ENCODE measurements at regions not wholly inside any gene's neighbourhood (a gene's known extent, or its start where the extent isn't known, plus 50 kb on each side); places are given as distances from the start of the nearest gene placed in this dataset.

DNA sequence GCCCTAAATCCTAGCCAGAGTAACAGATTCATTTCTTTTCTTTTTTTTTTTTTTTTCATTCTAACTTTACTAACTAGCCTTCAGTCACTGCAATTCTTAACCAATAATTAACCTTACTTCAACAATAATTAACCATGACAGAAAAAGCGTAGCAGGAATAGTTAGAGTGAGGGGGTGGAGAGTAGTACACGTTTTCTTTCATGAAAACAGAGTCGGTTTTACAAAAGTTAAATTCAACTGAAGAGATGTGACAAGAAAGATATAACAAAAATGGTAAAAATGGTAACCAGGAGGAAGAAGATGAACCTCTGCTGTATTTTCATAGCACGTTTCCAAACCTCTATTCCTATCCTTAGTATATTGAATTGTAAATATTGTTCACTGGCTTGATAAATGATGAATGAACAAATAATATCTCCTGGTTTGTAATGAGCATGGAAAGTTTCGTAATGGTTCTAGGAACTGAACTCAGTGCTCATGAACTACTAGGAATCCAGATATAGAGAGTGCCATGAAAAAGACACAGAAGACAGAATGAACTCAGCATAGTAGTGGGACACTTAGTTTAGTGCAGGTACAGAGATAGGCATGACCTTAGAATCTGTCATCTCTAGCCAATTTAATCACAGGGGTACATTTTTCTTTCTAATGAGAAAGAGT, 116.5 kb upstream of the ANO5 start:
- no peaks in the 10 kb centered on the region for H3K4me1 ChIP-seq
- intact Hi-C loops (cut with DNase I) = no loop called here
- TF ChIP-seq POLR2AphosphoS5 (IDR thresholded peaks at IDR 0.05; ENCODE audit: insufficient read depth in 1 of 2, low read depth in 1 of 2) (no peak), POLR2A (IDR thresholded peaks at IDR 0.05) (no peak)
- TF ChIP-seq, protein P1, sequence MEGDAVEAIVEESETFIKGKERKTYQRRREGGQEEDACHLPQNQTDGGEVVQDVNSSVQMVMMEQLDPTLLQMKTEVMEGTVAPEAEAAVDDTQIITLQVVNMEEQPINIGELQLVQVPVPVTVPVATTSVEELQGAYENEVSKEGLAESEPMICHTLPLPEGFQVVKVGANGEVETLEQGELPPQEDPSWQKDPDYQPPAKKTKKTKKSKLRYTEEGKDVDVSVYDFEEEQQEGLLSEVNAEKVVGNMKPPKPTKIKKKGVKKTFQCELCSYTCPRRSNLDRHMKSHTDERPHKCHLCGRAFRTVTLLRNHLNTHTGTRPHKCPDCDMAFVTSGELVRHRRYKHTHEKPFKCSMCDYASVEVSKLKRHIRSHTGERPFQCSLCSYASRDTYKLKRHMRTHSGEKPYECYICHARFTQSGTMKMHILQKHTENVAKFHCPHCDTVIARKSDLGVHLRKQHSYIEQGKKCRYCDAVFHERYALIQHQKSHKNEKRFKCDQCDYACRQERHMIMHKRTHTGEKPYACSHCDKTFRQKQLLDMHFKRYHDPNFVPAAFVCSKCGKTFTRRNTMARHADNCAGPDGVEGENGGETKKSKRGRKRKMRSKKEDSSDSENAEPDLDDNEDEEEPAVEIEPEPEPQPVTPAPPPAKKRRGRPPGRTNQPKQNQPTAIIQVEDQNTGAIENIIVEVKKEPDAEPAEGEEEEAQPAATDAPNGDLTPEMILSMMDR (IDR thresholded peaks at IDR 0.05) = no peak
- no peak for DNase-seq (ENCODE audit: extremely low spot score in 2 of 2)
- no peak overlapping the region for H3K27ac ChIP-seq
- no peaks in the 10 kb centered on the region for H3K27me3 ChIP-seq
- no peaks in the 10 kb centered on the region for H3K36me3 ChIP-seq
- H3K9me3 ChIP-seq = no peaks in the 10 kb centered on the region
- H3K4me3 ChIP-seq = no peak overlapping the region

DNA sequence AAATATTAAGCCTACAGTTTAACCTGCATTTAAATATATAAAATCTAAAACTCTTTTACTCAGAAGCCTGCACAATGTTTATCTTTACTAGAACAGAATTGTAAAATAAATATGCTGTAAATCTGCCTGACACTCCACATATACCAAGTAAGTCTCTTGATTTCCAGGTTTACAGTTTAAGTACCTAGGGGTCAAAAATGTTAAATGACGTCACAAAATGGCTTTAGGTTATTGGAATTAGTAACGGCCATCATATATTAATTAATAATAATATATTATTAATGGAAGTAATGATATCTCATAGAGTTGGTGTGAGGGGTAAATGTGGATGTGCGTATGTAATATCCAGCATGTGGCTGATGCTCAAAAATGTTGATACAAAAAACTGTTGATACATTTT, 114.8 kb upstream of the ANO5 start:
- no peak for DNase-seq (ENCODE audit: extremely low spot score in 2 of 2)

DNA sequence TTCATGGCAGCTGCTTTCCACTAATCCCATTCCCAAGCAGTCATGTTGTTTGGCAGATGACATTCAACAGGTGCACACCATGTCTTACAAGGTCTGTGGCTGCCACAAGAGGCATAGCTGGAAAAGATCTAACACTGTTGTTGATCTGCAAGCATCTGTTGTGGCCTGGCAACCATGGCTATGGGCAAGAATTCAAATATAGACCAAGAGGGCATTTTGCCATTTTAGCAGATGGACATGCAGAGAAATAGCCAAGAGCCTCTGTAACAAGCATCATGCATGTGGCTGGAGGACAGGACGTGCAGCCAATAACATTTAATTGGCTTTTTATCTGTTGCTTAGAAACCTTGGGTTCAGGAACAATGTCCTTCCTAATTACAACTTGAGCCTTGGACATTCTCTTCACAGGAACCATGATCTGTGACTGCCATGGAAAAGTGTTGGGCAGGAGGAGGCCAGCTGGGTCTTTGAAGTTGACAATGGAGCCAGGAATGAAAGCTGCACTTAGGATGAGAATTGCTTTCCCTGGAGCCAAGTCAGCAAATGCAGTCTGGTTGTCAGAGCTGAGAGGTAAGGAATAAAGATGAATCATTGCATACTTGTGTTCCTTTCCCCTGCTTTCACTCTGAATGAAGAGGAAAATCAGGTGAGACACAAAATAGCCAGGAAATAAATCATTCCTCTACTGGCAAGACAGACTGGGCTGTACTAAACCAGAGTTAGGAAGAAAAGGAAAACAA, 113.6 kb upstream of the ANO5 start:
- Histone ChIP-seq H3K4me1 (no peaks in the 10 kb centered on the region), H3K36me3 (no peaks in the 10 kb centered on the region), H3K27me3 (no peaks in the 10 kb centered on the region), H3K4me3 (no peak overlapping the region), H3K9me3 (no peaks in the 10 kb centered on the region), H3K27ac (no peak overlapping the region)
- DNase-seq (ENCODE audit: extremely low spot score in 2 of 2) = no peak
- intact Hi-C loops (cut with DNase I) = no loop called here
- no peak for TF ChIP-seq POLR2A (IDR thresholded peaks at IDR 0.05)
- TF ChIP-seq, protein P1 (IDR thresholded peaks at IDR 0.05) = no peak
- no peak for TF ChIP-seq POLR2AphosphoS5 (IDR thresholded peaks at IDR 0.05; ENCODE audit: insufficient read depth in 1 of 2, low read depth in 1 of 2)

More for the DNA sequence above, 114.8 kb upstream of the ANO5 start:
- no peaks in the 10 kb centered on the region for H3K9me3 ChIP-seq
- no peaks in the 10 kb centered on the region for H3K4me1 ChIP-seq
- intact Hi-C loops (cut with DNase I) = no loop called here
- no peak overlapping the region for H3K4me3 ChIP-seq
- no peak overlapping the region for H3K27ac ChIP-seq
- no peaks in the 10 kb centered on the region for H3K36me3 ChIP-seq
- no peaks in the 10 kb centered on the region for H3K27me3 ChIP-seq
- no peak for TF ChIP-seq POLR2A (IDR thresholded peaks at IDR 0.05)
- TF ChIP-seq, protein P1 (IDR thresholded peaks at IDR 0.05) = no peak
- no peak for TF ChIP-seq POLR2AphosphoS5 (IDR thresholded peaks at IDR 0.05; ENCODE audit: insufficient read depth in 1 of 2, low read depth in 1 of 2)

DNA sequence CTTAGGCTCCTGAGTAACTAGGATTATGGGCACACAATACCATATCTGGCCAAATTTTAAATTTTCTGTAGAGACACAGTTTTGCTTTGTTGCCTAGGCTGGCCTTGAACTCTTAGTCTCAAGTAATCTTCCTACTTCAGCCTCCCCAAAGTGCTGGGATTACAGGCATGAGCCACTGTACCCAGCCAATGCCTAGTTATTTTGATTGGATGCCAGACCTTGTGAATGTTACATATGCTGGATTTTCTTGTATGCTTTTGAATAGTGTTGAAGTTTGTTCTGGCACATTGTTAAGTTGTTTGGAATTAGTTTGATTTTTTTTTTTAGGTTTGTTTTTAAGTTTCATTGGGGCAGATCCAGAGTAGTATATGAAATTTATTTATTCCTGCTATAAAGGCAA, 110.7 kb upstream of the ANO5 start:
- H3K27me3 ChIP-seq = no peaks in the 10 kb centered on the region
- no peaks in the 10 kb centered on the region for H3K4me1 ChIP-seq
- TF ChIP-seq, protein P1 (IDR thresholded peaks at IDR 0.05) = no peak
- TF ChIP-seq POLR2A (IDR thresholded peaks at IDR 0.05) (no peak), POLR2AphosphoS5 (IDR thresholded peaks at IDR 0.05; ENCODE audit: insufficient read depth in 1 of 2, low read depth in 1 of 2) (no peak)
- no peaks in the 10 kb centered on the region for H3K36me3 ChIP-seq
- H3K4me3 ChIP-seq = no peak overlapping the region
- DNase-seq (ENCODE audit: extremely low spot score in 2 of 2) = no peak
- no peak overlapping the region for H3K27ac ChIP-seq
- H3K9me3 ChIP-seq = no peaks in the 10 kb centered on the region
- intact Hi-C loops (cut with DNase I) = no loop called here

DNA sequence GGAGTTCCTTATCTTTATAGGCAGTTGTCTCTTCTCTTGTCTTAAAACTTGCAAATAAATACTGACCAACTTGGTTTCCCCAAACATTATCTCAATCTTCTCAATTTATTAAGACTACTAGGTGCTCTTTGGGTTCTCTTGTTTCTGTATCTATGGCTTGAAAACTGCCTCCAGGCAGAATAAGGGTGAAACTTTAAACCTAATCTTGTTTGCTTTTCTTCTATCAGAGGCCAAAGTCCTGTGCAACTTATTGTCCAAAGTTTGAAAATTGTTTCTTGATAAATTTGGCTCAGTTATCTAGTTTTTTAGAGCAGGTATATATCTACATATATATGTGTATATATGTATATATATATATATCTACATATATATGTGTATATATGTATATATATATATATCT, 110.1 kb upstream of the ANO5 start:
- no peak overlapping the region for H3K27ac ChIP-seq
- H3K9me3 ChIP-seq = no peaks in the 10 kb centered on the region
- no peaks in the 10 kb centered on the region for H3K36me3 ChIP-seq
- H3K4me3 ChIP-seq = no peak overlapping the region
- intact Hi-C loops (cut with DNase I) = no loop called here
- no peak for DNase-seq (ENCODE audit: extremely low spot score in 2 of 2)
- TF ChIP-seq POLR2AphosphoS5 (IDR thresholded peaks at IDR 0.05; ENCODE audit: insufficient read depth in 1 of 2, low read depth in 1 of 2) (no peak), POLR2A (IDR thresholded peaks at IDR 0.05) (no peak)
- TF ChIP-seq, protein P1 (IDR thresholded peaks at IDR 0.05) = no peak
- no peaks in the 10 kb centered on the region for H3K4me1 ChIP-seq
- no peaks in the 10 kb centered on the region for H3K27me3 ChIP-seq

Measured in vagina (tissue), 2 donors.